Mesothelial cell of epicardium (in vitro differentiated cells): ENCODE measurements at regions not wholly inside any gene's neighbourhood (a gene's known extent, or its start where the extent isn't known, plus 50 kb on each side); places are given as distances from the start of the nearest gene placed in this dataset.

Experiments used
- DNase-seq, 2 experiments: peaks; one replicate each; pipeline ENCODE4 v3.0.0; 2021; ENCODE audit warnings: low spot score in 2 of 2; ENCODE audit not compliant: unreplicated experiment in 2 of 2
- H3K27ac Mint-ChIP-seq: 2 replicates; pipeline ENCODE4 v1.8.0; 2021; ENCODE audit warnings: mixed read lengths
- H3K27me3 Mint-ChIP-seq: 2 replicates; pipeline ENCODE4 v1.8.0; 2021; ENCODE audit warnings: low read depth, mixed read lengths
- H3K36me3 Mint-ChIP-seq: 2 replicates; pipeline ENCODE4 v1.8.0; 2021; ENCODE audit warnings: mixed read lengths
- H3K4me1 Mint-ChIP-seq: 2 replicates; pipeline ENCODE4 v1.8.0; 2021; ENCODE audit warnings: mixed read lengths
- H3K4me3 Mint-ChIP-seq: 2 replicates; pipeline ENCODE4 v1.8.0; 2021; ENCODE audit warnings: mild to moderate bottlenecking, moderate library complexity, mixed read lengths
- H3K9me3 Mint-ChIP-seq: 2 replicates; pipeline ENCODE4 v1.8.0; 2021; ENCODE audit warnings: mixed read lengths
- CTCF ChIP-seq: fragments of 200-600 bp; sonication (generic); IDR thresholded peaks from one replicate; pipeline ENCODE4 v1.5.0; 2021; ENCODE audit warnings: antibody characterized with exemption; ENCODE audit not compliant: unreplicated experiment

- no peak for TF ChIP-seq CTCF
- peaks cover 14% of the 10 kb centered on the region for H3K27me3 Mint-ChIP-seq
- H3K4me3 Mint-ChIP-seq, result no peak overlapping the region
- peaks cover 46% of the 10 kb centered on the region for H3K9me3 Mint-ChIP-seq
- no peaks in the 10 kb centered on the region for H3K4me1 Mint-ChIP-seq
- DNase-seq, result no peak
- H3K27ac Mint-ChIP-seq, result no peak overlapping the region
- no peaks in the 10 kb centered on the region for H3K36me3 Mint-ChIP-seq
Observed at GRCh38 chr1:29563571-29563970, 327.2 kb downstream of the PTPRU start.

- H3K27ac Mint-ChIP-seq, result no peak overlapping the region
Observed at GRCh38 chr1:29563092-29563491, 326.8 kb downstream of the PTPRU start.

GRCh38 chr1:29559056-29559455 is 322.7 kb downstream of the PTPRU start:
- no peak for DNase-seq
- TF ChIP-seq CTCF, result no peak
- Mint-ChIP-seq H3K27ac (no peak overlapping the region), H3K4me1 (no peaks in the 10 kb centered on the region), H3K36me3 (no peaks in the 10 kb centered on the region), H3K4me3 (no peak overlapping the region), H3K9me3 (peaks cover 16% of the 10 kb centered on the region), H3K27me3 (peaks cover 31% of the 10 kb centered on the region)

More at GRCh38 chr1:29563092-29563491, 326.8 kb downstream of the PTPRU start:
- H3K36me3 Mint-ChIP-seq, result no peaks in the 10 kb centered on the region
- peaks cover 15% of the 10 kb centered on the region for H3K27me3 Mint-ChIP-seq
- DNase-seq, result no peak
- no peak for TF ChIP-seq CTCF
- no peaks in the 10 kb centered on the region for H3K4me1 Mint-ChIP-seq
- H3K4me3 Mint-ChIP-seq, result no peak overlapping the region
- peaks cover 44% of the 10 kb centered on the region for H3K9me3 Mint-ChIP-seq

GRCh38 chr1:29557701-29558600 is 321.6 kb downstream of the PTPRU start:
- no peaks in the 10 kb centered on the region for H3K4me1 Mint-ChIP-seq
- H3K36me3 Mint-ChIP-seq, result no peaks in the 10 kb centered on the region
- no peak for TF ChIP-seq CTCF
- H3K27me3 Mint-ChIP-seq, result peaks cover 31% of the 10 kb centered on the region
- no peak for DNase-seq
- H3K27ac Mint-ChIP-seq, result no peak overlapping the region
- peaks cover 8% of the 10 kb centered on the region for H3K9me3 Mint-ChIP-seq
- no peak overlapping the region for H3K4me3 Mint-ChIP-seq

- DNase-seq, result no peak
- peaks cover 31% of the 10 kb centered on the region for H3K27me3 Mint-ChIP-seq
- no peaks in the 10 kb centered on the region for H3K9me3 Mint-ChIP-seq
- H3K4me1 Mint-ChIP-seq, result no peaks in the 10 kb centered on the region
- no peak for TF ChIP-seq CTCF
- no peak overlapping the region for H3K4me3 Mint-ChIP-seq
- no peak overlapping the region for H3K27ac Mint-ChIP-seq
- no peaks in the 10 kb centered on the region for H3K36me3 Mint-ChIP-seq
Observed at GRCh38 chr1:29557066-29557465, 320.7 kb downstream of the PTPRU start.
